H1 (cell line): ENCODE measurements at regions not wholly inside any gene's neighbourhood (a gene's known extent, or its start where the extent isn't known, plus 50 kb on each side); places are given as distances from the start of the nearest gene placed in this dataset.
"Not testable (repeated sequence)": the region's sequence is repeated elsewhere in the genome, so short reads cannot be mapped to it uniquely, and the experiment has no call there.

Source experiments
- CTCF ChIA-PET: fragments of 300-600 bp; sonication (Branson Sonifier 250); formaldehyde crosslinking; loops from one replicate; lab custom pipeline; 2021; ENCODE audit not compliant: partially characterized antibody; lab: Charles Lee
- POLR2A ChIA-PET: fragments of 300-600 bp; sonication (Branson Sonifier 250); formaldehyde crosslinking; loops from one replicate; lab custom pipeline; 2021; ENCODE audit warnings: inconsistent platforms; ENCODE audit not compliant: partially characterized antibody; lab: Charles Lee
- DNase-seq, 2 experiments: peaks; one replicate each; pipeline versions ENCODE4 v3.0.0 to v3.0.0-alpha.2; 2010 to 2022; ENCODE audit warnings: low spot score in 2 of 2, low read depth in 1 of 2, mixed read lengths in 1 of 2
- FAIRE-seq: peaks from 2 replicates; lab custom pipeline; 2011; peaks lifted over from hg19 to GRCh38; lab: Jason Lieb, UNC
- H2AFZ ChIP-seq: 2 replicates; pipeline ENCODE4 v1.8.1; 2012; ENCODE audit warnings: low read length, inconsistent platforms
- H2AK5ac ChIP-seq: 2 replicates; pipeline ENCODE4 v1.6.1; 2013; ENCODE audit warnings: low read depth, low read length
- H2BK120ac ChIP-seq: replicated peaks from 2 replicates; pipeline ENCODE3; 2013; ENCODE audit warnings: low read depth, low read length, inconsistent platforms
- H2BK12ac ChIP-seq: 2 replicates; pipeline ENCODE4 v1.6.1; 2013; ENCODE audit warnings: low read depth, low read length
- H2BK15ac ChIP-seq: 2 replicates; pipeline ENCODE4 v1.6.1; 2013; ENCODE audit warnings: low read length
- H2BK20ac ChIP-seq: 2 replicates; pipeline ENCODE4 v1.6.1; 2013; ENCODE audit warnings: low read length
- H2BK5ac ChIP-seq: 2 replicates; pipeline ENCODE4 v1.6.1; 2013; ENCODE audit warnings: low read depth, low read length
- H3K14ac ChIP-seq: 2 replicates; pipeline ENCODE4 v1.6.1; 2013; ENCODE audit warnings: inconsistent platforms; ENCODE audit not compliant: insufficient read length
- H3K18ac ChIP-seq: 2 replicates; pipeline ENCODE4 v1.6.1; 2013; ENCODE audit warnings: low read length; ENCODE audit errors: extremely low read depth
- H3K23ac ChIP-seq: 2 replicates; pipeline ENCODE4 v1.6.1; 2013; ENCODE audit warnings: inconsistent platforms; ENCODE audit not compliant: insufficient read length
- H3K23me2 ChIP-seq: 2 replicates; pipeline ENCODE4 v1.6.1; 2013; ENCODE audit warnings: low read depth, low read length
- H3K27ac ChIP-seq: 2 replicates; pipeline ENCODE4 v1.6.1; 2011; ENCODE audit warnings: low read depth, low read length, inconsistent platforms
- H3K27me3 ChIP-seq, 4 experiments: replicated peaks in 1 of 4; 1 replicate in 1 of 4; 2 replicates in 3 of 4; pipeline versions ENCODE4 v1.6.1 to v1.8.1; 2011 to 2013; ENCODE audit warnings: low read length in 3 of 4, mild to moderate bottlenecking in 3 of 4, inconsistent platforms in 2 of 4, mixed read lengths in 2 of 4, moderate library complexity in 1 of 4; ENCODE audit not compliant: control insufficient read depth in 3 of 4, insufficient read depth in 3 of 4; ENCODE audit errors: extremely low read depth in 1 of 4
- H3K36me3 ChIP-seq, 4 experiments: 2 replicates each; pipeline versions ENCODE4 v1.6.1 to v1.8.1; 2011 to 2013; ENCODE audit warnings: mild to moderate bottlenecking in 4 of 4, low read length in 3 of 4, moderate library complexity in 2 of 4, control low read depth in 1 of 4, inconsistent platforms in 1 of 4; ENCODE audit not compliant: insufficient read depth in 4 of 4, control insufficient read depth in 2 of 4
- H3K4ac ChIP-seq: replicated peaks from 2 replicates; pipeline ENCODE3; 2013; ENCODE audit warnings: low read length, low read depth, mixed read lengths, inconsistent platforms; ENCODE audit not compliant: insufficient read length
- H3K4me1 ChIP-seq, 4 experiments: replicated peaks in 1 of 4; 1 replicate in 1 of 4; 2 replicates in 3 of 4; pipeline versions ENCODE4 v1.6.1 to v1.8.1; 2011 to 2013; ENCODE audit warnings: low read length in 3 of 4, inconsistent platforms in 2 of 4, mixed read lengths in 1 of 4; ENCODE audit not compliant: insufficient read depth in 4 of 4, control insufficient read depth in 3 of 4
- H3K4me2 ChIP-seq, 2 experiments: 2 replicates each; pipeline versions ENCODE4 v1.6.1 to v1.8.1; 2011 to 2013; ENCODE audit warnings: low read depth in 2 of 2, low read length in 2 of 2, control low read depth in 1 of 2, inconsistent platforms in 1 of 2, mild to moderate bottlenecking in 1 of 2; ENCODE audit not compliant: insufficient read depth in 1 of 2
- H3K4me3 ChIP-seq, 4 experiments: fragments of 200-600, 300-600 bp in 1 of 4; sonication (generic), shearing (Covaris generic), sonication (Bioruptor Twin) in 1 of 4; 2 replicates each; pipeline versions ENCODE4 v1.5.1 to v1.8.1; 2011 to 2016; ENCODE audit warnings: low read length in 4 of 4, low read depth in 3 of 4, control low read depth in 2 of 4, inconsistent platforms in 2 of 4, mild to moderate bottlenecking in 2 of 4, mixed read lengths in 1 of 4, moderate library complexity in 1 of 4; ENCODE audit not compliant: insufficient read depth in 2 of 4; ENCODE audit errors: extremely low read depth in 1 of 4
- H3K56ac ChIP-seq: replicated peaks from 2 replicates; pipeline ENCODE3; 2013; ENCODE audit warnings: low read depth, mild to moderate bottlenecking, mixed read lengths, low read length, inconsistent platforms; ENCODE audit not compliant: insufficient read length
- H3K79me1 ChIP-seq: 2 replicates; pipeline ENCODE4 v1.6.1; 2013; ENCODE audit warnings: low read depth, low read length, control low read depth
- H3K79me2 ChIP-seq, 2 experiments: 2 replicates each; pipeline versions ENCODE4 v1.6.1 to v1.8.1; 2012 to 2013; ENCODE audit warnings: low read length in 2 of 2, mild to moderate bottlenecking in 2 of 2, inconsistent platforms in 1 of 2; ENCODE audit not compliant: insufficient read depth in 2 of 2, control insufficient read depth in 1 of 2
- H3K9ac ChIP-seq, 4 experiments: replicated peaks in 1 of 4; 1 replicate in 1 of 4; 2 replicates in 3 of 4; pipeline versions ENCODE4 v1.6.1 to v1.8.1; 2011 to 2013; ENCODE audit warnings: low read depth in 3 of 4, low read length in 3 of 4, control low read depth in 2 of 4, mild to moderate bottlenecking in 2 of 4, moderate library complexity in 2 of 4, inconsistent platforms in 1 of 4; ENCODE audit errors: extremely low read depth in 1 of 4
- H3K9me3 ChIP-seq, 2 experiments: 2 replicates each; pipeline versions ENCODE4 v1.6.1 to v1.8.1; 2012 to 2013; ENCODE audit warnings: mild to moderate bottlenecking in 2 of 2, moderate library complexity in 2 of 2, control low read depth in 1 of 2, inconsistent platforms in 1 of 2, low read depth in 1 of 2, low read length in 1 of 2, mixed read lengths in 1 of 2; ENCODE audit not compliant: insufficient read depth in 2 of 2
- H4K20me1 ChIP-seq, 2 experiments: replicated peaks in 1 of 2; 2 replicates each; pipeline versions ENCODE3 to v1.8.1; 2011 to 2013; ENCODE audit warnings: inconsistent platforms in 2 of 2, low read length in 2 of 2, mild to moderate bottlenecking in 1 of 2; ENCODE audit not compliant: insufficient read depth in 2 of 2, control insufficient read depth in 1 of 2
- H4K5ac ChIP-seq: 2 replicates; pipeline ENCODE4 v1.6.1; 2013; ENCODE audit warnings: low read length, low read depth, mixed read lengths, inconsistent platforms; ENCODE audit not compliant: insufficient read length
- H4K8ac ChIP-seq: 2 replicates; pipeline ENCODE4 v1.8.0; 2013; ENCODE audit warnings: mild to moderate bottlenecking, moderate library complexity, low read length, inconsistent platforms; ENCODE audit not compliant: insufficient read depth; ENCODE audit errors: extremely low read depth
- H4K91ac ChIP-seq: replicated peaks from 2 replicates; pipeline ENCODE3; 2013; ENCODE audit warnings: low read length, mixed read lengths, inconsistent platforms; ENCODE audit not compliant: insufficient read length
- WGBS, 2 experiments: shearing (Covaris generic) in 1 of 2; methylation state at CpG; one replicate each; pipeline versions ENCODE4 v1.1.6 to v1.1.7; 2013 to 2015; ENCODE audit warnings: low lambda C conversion rate in 2 of 2, mixed read lengths in 2 of 2, inconsistent platforms in 1 of 2, low coverage in 1 of 2, missing lambda C conversion rate in 1 of 2; ENCODE audit not compliant: insufficient replicate concordance in 2 of 2, insufficient coverage in 1 of 2, insufficient read length in 1 of 2; ENCODE audit errors: extremely low coverage in 1 of 2, missing lambda C conversion rate in 1 of 2; 5-methylcytosine and 5-hydroxymethylcytosine counted together

- H3K23me2 ChIP-seq, POLR2A ChIA-PET, DNase-seq, H2AK5ac ChIP-seq, H3K4me1 ChIP-seq, H3K4me2 ChIP-seq, H2BK5ac ChIP-seq, H3K79me1 ChIP-seq, H3K4ac ChIP-seq, H4K5ac ChIP-seq, H3K23ac ChIP-seq, H3K14ac ChIP-seq, H3K18ac ChIP-seq, H2BK12ac ChIP-seq, H3K27me3 ChIP-seq, H3K56ac ChIP-seq, H3K4me3 ChIP-seq, H4K8ac ChIP-seq, H3K9ac ChIP-seq, FAIRE-seq, H2BK20ac ChIP-seq, H3K9me3 ChIP-seq, H2BK15ac ChIP-seq, H4K91ac ChIP-seq, H2BK120ac ChIP-seq, H2AFZ ChIP-seq, H4K20me1 ChIP-seq, H3K79me2 ChIP-seq, H3K27ac ChIP-seq, H3K36me3 ChIP-seq: not testable (repeated sequence)
- WGBS, 2 experiments, result 91% methylated on average over 15 of the region's 19 CpGs; no CpG with 5 or more reads in 1 of the 2 experiments
- CTCF ChIA-PET, result interaction anchor here (0.6 to 1.6 kb wide), 5 partner anchors 18 to 869 kb away, joined by 3 to 4 read pairs (median 3); no protein-coding TSS in a partner anchor
These were observed 58.4 kb upstream of the PRR5 start for GRCh38 chr22:44643526-44644101.
